NCI-H146 treated with DMSO at 0.1 percent for 48 hours (cell line): ENCODE measurements at regions not wholly inside any gene's neighbourhood (a gene's known extent, or its start where the extent isn't known, plus 50 kb on each side); places are given as distances from the start of the nearest gene placed in this dataset.
"Not testable (repeated sequence)": the region's sequence is repeated elsewhere in the genome, so short reads cannot be mapped to it uniquely, and the experiment has no call there.

Experiments
- DNase-seq: peaks from one replicate; lab custom pipeline; 2025; ENCODE audit not compliant: unreplicated experiment; lab: John Stamatoyannopoulos, UW

DNA sequence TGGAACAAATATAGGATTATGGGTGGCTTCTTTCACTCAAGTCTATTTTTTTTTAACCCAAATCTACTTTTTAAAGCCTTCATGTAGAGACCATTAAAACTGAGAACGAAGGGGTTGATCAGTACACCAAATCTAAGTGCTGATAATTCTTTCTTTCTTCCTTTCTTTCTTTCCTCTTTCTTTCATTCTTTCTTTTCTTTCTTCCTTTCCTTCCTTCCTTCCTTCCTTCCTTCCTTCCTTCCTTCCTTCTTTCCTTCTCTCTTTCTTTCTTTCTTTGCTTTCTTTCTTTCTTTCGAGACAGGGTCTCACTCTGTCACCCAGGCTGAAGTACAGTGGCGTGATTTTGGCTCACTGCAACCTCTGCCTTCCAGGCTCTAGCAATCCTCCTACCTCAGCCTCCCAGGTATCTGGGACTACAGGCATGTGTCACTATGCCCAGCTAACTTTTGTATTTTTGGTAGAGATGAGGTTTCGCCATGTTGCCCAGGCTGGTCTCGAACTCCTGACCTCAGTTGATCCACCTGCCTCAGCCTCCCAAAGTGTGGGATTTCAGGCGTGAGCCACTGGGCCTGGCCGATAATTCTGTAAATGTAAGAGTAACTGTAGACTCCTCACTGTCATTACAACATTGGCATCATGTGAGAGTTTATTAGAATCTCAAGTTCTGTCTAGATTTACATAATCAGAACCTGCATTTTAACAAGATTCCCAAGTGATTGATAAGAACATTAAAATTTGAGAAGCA is 236.4 kb downstream of the TFEC start:
- no peak for DNase-seq

DNA sequence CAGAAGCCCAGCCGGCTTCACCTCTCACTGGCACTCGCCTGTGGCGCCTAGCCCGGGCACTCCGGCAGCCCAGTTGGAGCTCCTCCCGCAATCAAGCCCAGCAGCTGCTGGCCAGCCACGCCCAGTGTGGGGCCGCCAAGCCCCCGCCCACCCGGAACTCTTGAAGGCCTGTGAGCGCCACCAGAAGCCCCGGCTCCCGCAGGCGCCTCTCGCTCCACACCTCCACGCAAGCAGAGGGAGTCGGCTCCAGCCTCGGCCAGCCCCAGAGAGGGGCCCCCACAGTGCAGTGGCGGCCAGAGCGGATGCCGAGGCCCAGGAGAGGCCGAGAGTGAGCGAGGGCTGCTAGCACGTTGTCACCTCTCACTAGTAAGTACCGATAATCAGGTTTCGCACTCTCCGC is 240.7 kb downstream of the TFEC start:
- no peak for DNase-seq

DNA sequence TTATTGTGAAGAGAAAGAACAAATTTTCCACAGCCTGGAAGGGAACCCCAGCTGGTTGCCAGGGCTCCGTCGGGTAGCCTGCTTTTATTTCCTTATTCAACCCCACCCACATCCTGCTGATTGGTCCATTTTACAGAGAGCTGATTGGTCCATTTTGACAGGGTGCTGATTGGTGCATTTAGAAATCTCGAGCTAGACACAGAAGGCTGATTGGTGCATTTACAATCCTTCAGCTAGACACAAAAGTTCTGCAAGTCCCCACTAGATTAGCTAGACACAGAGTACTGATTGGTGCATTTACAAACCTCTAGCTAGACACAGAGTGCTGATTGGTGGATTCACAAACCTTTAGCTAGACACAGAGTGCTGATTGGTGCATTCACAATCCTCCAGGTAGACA is 241.1 kb downstream of the TFEC start:
- DNase-seq, result not testable (repeated sequence)

DNA sequence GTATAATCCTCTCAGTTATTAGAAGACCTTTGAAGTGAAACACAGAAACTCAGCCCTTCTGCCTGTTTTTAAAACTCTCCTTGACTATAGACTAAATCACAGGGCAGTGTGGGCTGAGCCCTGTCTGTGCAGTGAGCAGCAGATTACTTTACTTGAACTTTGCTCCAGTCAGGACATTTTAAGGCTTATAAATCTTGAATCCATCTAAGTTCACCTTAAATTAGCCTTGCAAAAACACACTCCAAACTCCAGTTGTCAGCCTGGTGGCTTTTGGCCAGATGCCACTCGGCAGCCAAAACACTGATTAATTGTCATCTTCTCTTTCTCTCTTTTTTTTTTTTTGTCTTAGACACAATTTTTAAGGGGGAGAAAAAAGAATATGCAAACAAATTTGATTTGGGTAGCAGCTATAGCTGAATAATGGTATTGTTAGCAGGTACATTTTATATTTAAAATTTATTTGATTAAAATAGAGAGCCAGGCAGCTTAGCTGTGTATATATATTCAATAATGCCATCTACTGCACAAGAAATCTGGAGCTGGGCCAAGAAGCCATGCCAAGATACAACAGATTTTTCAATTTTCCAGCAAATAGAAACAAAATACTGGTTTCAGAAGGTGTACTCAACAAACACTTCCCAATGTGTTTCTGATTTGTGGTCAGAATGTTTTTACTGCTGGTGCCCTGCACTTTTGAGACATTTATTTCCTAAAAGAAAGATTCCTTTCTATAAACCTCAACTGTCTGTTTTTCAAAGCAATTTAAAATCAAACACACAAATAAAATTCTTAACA is 247.7 kb downstream of the TFEC start:
- DNase-seq, result no peak

DNA sequence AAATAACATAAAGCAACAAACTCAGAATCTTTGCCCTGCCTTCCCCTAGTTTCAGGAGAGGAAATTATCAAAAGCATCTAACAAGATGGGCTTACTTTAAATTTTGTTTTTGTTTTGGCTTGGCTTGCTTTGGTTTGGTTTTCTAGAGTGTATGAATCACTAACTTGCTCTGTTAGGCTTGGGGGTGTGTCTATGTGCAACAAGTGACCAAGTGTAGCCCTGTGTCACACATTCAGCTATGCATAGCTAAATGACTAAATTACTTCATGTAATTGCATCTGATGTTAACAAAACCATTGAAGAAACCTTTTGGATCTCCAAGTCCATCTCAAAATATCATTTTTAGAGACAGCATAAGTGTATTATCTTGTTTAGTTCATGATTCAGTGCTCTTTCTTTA is 251.0 kb downstream of the TFEC start:
- no peak for DNase-seq

DNA sequence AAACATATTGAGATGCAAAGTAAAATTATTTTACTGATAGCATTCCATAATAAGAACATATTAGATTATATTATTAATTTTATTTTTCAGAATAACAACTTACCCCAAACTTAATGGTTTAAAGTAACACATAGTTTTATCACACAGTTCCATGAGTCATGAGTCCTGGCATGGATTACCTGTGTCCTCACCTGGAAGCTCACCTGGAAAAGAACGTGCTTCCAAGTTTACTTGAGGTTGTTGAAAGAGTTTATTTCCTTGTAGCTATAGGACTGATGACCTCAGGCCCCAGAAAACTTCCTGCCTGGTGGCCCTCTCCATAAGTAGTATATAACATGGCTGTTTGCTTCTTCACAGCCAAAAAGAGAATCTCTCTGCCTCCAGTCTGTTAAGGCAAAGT is 254.6 kb downstream of the TFEC start:
- no peak for DNase-seq

DNA sequence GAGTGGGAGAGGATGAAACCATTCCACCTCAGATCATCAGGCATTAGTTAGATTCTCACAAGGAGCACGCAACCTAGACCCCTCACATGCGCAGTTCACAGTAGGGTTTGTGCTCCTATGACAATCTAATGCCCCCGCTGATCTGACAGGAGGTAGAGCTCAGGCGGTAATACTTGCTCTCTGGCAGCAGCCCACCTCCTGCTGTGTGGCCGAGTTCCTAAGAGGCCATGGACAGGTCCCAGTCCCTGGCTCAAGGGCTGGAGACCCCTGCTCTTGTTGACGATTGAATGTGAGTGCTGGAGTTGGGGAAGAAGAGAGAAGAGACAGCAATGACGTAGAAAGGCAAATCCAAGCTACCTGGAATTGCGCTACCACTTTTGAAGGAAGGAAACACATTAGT is 267.2 kb downstream of the TFEC start:
- no peak for DNase-seq

DNA sequence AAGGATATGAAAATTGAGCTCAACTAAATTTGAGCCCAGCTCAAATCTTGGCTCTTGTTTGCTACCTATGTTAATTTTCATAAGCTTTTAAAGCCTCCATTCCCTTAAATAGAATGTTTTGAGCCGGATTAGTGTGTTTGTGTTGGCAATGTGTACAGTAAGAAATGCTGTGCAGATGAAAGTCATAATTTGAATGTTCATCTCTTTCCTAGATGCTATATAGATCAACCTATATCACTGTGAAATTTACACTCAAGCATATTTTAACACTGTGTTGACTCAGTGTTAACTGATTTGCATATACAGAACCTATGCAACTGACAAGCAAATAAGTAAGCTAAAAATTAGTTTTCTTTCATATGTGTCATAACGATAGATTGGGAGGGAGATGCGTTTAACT is 272.5 kb downstream of the TFEC start:
- no peak for DNase-seq

DNA sequence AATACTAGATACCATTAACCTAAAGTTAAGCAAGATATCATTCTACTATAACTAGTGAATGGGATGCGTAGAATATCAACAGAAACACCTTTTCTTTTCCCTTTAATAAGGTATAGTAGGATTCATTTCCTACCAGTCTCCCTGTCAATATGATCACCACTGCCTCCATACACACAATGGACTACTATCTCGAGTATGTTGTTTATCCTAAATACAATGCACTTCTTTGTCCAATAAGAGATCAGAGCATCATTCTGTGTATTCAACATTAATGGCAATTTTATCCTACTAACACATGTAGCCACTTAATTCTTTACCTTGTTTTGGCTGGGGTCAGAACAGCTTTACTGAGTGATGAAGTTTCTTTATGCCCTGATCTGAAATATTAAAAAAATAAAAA is 276.3 kb downstream of the TFEC start:
- DNase-seq, result no peak

DNA sequence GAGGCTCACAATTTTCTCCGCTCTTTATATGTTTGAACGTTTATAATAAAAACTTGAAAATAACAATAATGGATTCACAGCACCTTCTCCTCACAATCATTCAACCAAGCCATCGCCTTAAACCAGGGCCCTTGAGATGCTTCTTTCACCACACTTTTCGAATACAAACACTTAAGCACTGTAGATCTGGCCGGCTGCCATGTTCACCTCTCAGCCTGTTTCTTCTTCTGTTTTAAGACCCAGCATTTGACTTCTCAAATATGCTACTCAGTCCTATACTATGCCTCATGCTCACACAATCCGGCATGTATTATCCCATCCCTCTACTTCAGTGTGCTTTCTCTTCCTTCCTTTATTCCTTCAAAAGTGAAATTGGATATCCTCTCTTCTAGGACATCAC is 280.6 kb downstream of the TFEC start:
- no peak for DNase-seq

DNA sequence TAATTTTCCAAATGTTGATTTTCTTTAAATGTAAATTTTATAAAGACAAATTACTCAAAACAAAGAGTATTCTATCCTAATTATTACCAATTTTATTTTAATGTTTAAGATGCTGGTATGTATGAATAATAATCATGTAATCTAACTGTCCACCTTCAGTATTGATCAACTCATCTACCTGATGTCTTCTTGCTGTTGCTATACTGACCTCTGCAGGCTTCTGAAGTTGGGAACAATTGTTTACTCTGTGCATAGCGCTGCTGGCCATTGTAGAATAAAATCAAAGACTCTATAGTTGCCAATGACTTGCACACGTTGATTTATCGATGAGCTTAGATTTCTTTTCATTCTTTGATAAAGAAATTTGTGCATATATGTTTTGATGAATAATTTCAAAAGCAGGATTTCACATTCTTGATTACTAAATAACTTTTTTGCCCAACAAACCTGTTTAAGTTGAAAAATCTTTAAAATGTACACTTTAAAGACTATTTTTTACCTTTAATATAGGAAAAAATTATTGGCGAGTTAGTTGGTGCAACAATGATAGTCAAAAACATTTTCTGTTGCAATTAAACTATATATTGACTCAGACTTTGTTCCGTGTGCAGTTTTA is 282.3 kb downstream of the TFEC start:
- DNase-seq, result no peak

DNA sequence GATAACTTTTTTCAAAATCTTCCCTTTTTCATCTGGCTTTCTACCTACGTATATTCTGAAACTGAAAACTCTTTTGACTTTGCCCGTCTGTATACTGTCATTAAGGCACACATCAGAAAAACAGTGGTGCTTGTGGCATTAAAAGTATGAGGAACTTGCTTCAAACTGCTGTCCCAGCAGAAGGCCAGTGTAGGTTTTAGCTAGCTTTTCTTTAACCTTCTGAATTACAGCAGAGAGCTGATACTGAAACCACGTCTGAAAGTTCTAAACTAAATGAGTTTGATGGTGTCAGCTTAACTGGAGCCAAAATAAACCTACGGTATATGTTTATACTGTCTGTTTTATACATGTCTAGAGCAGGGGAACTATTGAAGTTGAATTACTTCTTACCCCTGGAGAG is 283.4 kb downstream of the TFEC start:
- no peak for DNase-seq

DNA sequence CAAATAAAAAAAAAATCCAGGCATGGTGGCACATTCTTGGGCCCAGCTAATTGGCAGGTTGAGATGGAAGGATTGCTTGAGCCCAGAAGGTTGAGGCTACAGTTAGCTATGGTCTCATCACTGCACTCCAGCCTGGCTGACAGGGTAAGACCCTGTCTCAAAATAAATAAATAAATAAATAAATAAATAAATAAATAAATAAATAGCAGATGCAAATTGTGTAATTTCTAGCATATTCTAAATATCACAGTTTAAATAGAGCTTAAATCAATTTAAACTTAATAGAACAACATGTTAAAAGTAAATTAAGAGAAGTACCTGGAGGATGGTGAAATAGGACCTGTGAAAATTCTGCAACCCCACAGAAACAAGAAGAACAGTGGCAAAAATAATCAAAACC is 290.5 kb downstream of the TFEC start:
- DNase-seq, result no peak

DNA sequence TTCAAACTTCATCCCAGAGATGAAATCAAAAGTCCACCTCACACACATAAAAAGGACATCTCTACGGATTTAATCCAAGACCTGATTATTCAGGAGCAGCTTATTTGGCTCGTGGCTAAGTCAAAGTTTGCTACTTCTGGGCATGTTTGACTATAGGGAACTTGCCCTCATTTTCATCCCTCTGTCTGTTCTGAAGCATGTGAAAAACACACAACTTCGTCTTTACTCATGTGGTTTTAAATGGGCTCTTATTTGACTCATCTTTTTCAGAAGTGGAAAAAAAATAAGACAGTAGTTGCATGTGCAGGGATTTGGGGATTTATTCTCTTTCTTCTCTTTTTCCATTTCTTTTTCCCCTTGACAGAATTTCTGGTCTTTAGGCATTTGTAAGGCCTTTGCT is 295.9 kb downstream of the TFEC start:
- no peak for DNase-seq

DNA sequence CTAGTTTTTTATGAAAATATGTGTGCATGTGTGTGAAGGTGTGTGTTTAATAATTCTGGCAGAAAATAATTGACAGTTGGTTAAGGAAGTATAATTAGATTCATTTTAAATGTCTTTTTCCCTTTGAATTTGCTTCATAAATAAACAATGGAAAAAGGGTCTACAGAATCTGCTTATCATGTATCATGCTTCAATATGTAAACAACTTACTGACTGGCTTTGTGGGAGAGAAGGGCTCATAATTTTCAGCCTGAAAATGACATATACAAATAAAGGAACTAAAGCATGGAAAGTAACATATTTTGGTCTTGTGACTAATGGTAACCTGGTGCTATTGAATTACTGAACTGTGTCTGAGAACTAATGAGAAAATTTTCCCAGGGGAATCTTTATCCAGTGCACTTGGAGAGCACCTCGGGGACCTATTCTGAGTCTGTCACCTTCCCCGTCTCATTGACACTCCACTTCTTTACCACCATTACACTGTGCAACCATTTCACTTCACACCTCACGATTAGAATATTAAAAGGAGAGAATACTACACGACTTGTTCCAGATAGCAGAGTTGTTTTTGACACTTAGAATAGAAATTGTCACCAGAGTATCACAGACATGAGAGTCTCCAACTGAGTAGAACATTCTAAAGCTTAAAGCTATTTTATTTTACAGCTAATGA is 298.6 kb downstream of the TFEC start:
- no peak for DNase-seq

DNA sequence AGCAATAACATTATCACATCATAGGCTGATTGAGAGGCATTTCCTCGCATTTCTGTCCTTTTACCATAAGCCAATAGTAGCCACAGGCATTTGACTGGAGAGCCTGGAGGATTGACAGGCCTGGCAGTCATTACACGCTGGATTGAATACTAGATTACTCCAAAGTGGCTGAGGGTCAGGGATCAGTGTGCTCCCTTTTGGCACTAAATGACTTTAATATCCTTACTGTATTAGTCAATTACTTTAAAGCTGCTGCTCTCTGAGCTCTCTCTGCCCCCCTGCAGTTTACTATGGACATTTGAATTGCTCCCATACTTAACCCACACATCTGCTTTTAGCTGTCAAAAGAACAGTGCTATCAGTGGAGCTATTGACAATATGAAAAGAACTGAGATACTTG is 302.0 kb downstream of the TFEC start:
- no peak for DNase-seq

DNA sequence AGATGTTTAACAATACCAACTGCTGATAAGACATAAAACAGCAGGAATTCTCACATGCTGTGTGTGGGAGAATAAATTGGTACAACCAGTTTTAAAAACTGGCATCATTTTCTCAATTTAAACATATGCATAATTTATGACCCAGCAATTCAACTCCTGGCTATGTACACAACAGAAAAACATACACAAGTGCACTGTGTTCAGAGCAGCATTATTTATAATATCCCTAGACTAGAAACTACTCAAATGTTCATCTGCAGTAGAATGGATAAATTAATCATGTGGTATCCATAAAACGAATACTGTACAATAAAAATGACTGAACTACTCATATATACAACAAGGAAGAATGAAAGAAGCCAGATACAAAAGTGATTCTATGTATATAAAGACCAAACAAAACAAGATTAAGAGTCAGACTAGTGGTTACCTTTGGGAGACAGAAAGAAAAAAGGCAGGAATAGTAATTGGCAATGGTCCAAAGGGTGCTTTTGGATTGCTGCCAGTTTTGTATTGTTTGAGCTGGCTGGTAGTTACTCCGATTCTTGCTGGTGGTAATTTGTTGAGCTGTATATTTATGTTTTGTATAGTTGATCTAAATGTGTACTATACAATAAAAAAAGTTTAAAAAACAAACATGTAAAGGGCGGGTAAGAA is 306.0 kb downstream of the TFEC start:
- DNase-seq, result peak; percentile 20

DNA sequence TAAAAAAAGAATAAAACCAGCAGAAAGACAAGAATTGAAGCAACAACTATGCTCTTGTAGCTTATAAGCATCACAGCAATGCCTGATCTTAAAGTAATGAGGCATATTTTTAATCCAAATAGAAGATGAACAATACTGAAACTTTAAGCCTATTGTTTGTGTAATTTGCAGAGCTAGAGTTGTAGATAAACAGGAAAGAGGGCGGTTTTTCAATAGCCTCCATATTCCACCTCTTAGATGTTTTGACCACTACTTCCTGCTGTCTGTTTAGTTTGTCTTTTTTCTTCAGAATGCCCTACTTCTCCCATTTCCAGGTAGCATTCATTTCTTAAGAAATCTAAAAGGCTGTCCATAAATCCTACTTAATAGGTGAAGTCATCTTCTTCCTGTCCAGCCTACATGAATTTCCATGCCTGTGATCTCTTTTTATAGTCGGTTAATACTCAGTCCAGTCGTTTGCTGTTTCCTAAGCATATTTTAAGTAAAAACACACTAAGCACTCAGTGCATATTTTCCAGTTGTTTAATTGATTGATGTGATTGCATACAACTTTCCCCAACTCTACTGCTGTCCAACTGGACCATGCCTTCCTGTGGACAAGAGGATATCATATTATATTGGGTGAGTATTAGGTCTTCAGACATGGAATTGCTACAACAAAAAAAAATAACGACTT is 308.1 kb downstream of the TFEC start:
- DNase-seq, result no peak

DNA sequence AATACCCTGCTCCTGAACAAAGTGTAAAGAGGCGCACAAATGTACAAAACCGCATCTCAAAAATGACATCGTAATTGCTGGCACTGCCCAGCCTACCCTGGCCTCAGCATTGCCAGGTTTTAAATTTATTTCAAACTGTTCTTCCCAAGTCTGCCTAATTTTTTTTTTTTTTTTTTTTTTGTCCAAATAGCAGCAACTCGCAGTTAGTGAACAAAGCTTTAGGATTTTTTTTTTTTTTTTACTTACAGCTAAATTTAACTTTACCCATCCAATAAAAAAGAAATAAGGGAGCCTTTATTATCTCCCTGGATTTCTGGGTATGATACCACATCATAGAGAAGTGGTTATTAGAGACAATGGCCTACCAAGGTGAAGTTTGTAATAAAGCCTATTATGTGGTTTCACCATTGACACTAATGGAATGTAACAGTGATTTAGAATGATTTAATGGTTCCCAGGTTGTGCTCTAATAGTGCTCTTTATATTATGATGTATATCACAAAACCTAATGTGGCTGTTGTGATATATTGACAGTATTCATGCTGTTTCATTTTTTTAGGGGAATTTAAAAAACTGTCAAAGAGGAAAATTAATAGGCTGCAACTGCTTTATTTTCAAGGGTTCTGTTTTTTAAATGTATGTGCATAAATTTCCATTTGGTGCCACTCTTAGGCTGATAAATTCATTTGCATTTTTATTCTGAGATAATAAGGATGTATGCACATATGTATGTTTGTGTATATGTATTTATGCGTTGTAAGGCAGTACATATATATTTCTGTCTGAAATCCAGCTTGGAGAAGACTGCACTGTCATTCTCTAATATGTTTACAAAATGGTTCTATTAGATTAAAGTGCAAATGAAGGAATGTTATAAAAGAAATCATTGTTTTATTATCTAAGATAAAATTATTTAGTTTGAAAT is 309.0 kb downstream of the TFEC start:
- DNase-seq, result no peak

DNA sequence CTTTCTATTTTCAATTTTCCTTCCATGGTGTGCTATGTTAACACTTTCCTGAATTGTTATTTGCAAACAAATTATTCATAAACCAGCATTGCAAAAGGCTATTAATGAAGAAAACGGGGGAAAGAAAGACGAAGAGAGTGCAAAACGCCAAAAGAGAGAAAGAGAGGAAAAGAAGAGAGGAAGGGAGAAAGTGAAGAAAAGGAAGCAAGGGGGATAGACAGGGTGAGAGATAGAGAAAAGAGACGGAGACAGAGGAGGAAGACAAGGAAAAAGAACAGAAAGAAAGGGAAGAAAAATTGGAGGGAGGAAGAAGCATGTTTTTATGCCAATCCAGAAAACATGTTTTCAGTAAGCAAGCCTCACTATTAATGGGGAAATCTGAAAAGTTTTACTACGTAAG is 310.6 kb downstream of the TFEC start:
- DNase-seq, result no peak
